Retinal pigment epithelial cell (primary cell): ENCODE measurements at regions not wholly inside any gene's neighbourhood (a gene's known extent, or its start where the extent isn't known, plus 50 kb on each side); places are given as distances from the start of the nearest gene placed in this dataset.

Source experiments
- DNase-seq: peaks from one replicate; pipeline ENCODE4 v3.0.0-alpha.2; 2010; ENCODE audit warnings: low read depth
- H3K4me3 ChIP-seq: 2 replicates; pipeline ENCODE4 v1.5.1; 2011; ENCODE audit warnings: mild to moderate bottlenecking, low read length, control low read depth, moderate library complexity
- CTCF ChIP-seq: conservative IDR thresholded peaks from 2 replicates; pipeline ENCODE4 v1.5.1; 2011; ENCODE audit warnings: low read depth, low read length, control low read depth, inconsistent platforms

- DNase-seq = no peak
- TF ChIP-seq CTCF = no peak
- no peak overlapping the region for H3K4me3 ChIP-seq
These were observed 577.1 kb downstream of the HACE1 start for GRCh38 chr6:104282581-104282980.

GRCh38 chr6:104281370-104281769 lies 578.3 kb downstream of the HACE1 start:
- no peak overlapping the region for H3K4me3 ChIP-seq
- DNase-seq = no peak
- TF ChIP-seq CTCF = no peak

- TF ChIP-seq CTCF = no peak
- no peak for DNase-seq
- no peak overlapping the region for H3K4me3 ChIP-seq
These were observed 591.3 kb downstream of the HACE1 start for GRCh38 chr6:104268389-104268788.

DNA sequence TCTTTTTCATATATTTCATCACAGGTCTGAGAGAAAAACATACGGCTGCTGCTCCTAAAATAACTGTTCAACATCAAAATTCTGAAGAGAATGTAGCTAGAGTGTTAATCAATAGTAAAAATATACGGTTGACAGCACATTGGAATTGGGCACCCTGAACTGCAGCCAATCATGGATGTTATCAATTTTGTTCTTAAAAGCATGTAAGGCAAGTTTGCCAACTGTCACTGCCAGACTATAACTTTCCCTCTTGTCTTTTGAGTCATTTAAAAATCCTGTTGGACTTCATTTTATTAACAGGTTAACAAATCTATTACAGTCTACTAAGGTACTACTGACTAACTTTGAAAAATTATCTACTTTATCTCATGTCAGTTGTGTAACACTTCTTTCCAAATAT lies 592.8 kb downstream of the HACE1 start:
- DNase-seq = no peak
- no peak overlapping the region for H3K4me3 ChIP-seq
- TF ChIP-seq CTCF = no peak

DNA sequence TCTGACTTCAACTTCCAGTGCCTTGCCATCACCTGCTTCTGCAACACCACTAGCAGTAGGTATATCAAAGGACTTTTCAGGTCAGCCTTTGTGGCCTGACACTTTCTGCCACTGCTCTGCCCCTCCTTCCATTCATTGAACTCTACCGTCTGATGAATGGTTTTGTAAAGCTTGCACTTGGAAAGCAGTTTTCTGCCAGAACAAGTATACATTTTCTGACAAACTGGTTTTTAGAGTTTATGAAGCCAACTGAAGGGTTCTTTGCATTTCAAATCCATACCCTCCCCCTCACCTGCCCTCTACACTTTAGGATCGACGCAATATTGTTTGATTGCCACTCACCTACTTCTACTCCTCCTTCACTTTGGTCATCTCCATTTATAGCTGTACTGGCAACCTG lies 603.1 kb downstream of the HACE1 start:
- no peak overlapping the region for H3K4me3 ChIP-seq
- TF ChIP-seq CTCF = no peak
- no peak for DNase-seq

DNA sequence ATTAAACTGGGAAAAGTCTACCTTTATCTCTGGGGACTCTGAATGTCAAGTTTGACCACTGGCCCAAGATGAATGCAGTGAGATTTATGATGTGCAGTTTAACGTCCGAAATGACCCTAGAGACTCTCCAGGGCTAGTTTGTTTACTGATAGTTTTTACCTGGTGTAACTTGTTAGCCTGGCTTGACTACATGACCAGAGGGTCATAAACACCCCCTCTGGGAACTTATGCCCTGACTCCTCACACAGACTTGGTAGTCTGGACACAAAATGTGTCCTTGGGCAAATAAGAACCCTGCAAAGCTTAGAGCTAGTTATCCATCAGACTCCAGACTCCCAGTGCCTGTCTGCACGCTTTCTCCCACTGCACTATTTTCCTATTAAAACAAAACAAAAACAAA lies 606.5 kb downstream of the HACE1 start:
- no peak for DNase-seq
- TF ChIP-seq CTCF = no peak
- H3K4me3 ChIP-seq = no peak overlapping the region

DNA sequence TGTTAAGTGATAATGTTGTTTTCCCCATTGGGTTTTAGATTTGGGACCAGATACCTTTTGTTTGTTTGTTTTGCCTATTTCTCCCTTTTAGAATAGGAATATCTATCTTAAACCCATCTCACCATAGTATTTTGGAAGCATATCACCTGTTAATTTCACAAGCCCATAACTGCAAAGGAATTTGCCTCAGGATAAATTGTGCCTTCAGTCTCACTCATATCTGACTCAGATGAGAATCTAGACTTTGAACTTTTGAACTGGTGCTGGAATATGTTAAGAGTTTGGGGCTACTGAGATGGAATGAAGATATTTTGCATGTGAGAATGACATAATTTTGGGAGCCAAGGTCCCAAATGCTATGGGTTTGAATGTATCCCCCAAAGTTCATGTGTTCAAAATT lies 607.4 kb downstream of the HACE1 start:
- no peak for DNase-seq
- no peak for TF ChIP-seq CTCF
- H3K4me3 ChIP-seq = no peak overlapping the region
